GM18868 (cell line): ENCODE measurements at regions not wholly inside any gene's neighbourhood (a gene's known extent, or its start where the extent isn't known, plus 50 kb on each side); places are given as distances from the start of the nearest gene placed in this dataset.

Experiments used
- ATAC-seq: cut with Tn5 transposase; IDR thresholded peaks from one replicate; pipeline ENCODE4 v1.9.1; 2021; ENCODE audit warnings: mild to moderate bottlenecking, moderate library complexity; ENCODE audit not compliant: unreplicated experiment

GRCh38 chr18:60319129-60319528 lies 53.4 kb downstream of the MC4R start:
- no peak for ATAC-seq

GRCh38 chr18:60311676-60312360 lies 60.8 kb downstream of the MC4R start:
- ATAC-seq = no peak

GRCh38 chr18:60295674-60296073 lies 76.9 kb downstream of the MC4R start:
- ATAC-seq = no peak

- ATAC-seq = no peak
Observed at GRCh38 chr18:60292186-60292585, 80.4 kb downstream of the MC4R start.

GRCh38 chr18:60279391-60279790 lies 93.2 kb downstream of the MC4R start:
- ATAC-seq = no peak

- no peak for ATAC-seq
Observed at GRCh38 chr18:60277855-60278480, 94.6 kb downstream of the MC4R start.

GRCh38 chr18:60267391-60268058 lies 105.0 kb downstream of the MC4R start:
- no peak for ATAC-seq

GRCh38 chr18:60266558-60266957 lies 106.0 kb downstream of the MC4R start:
- ATAC-seq = no peak

- no peak for ATAC-seq
Observed at GRCh38 chr18:60259052-60259681, 113.4 kb downstream of the MC4R start.

- ATAC-seq = no peak
Observed at GRCh38 chr18:60249388-60249787, 123.2 kb downstream of the MC4R start.

GRCh38 chr18:60248336-60249330 lies 123.9 kb downstream of the MC4R start:
- ATAC-seq = no peak

GRCh38 chr18:60247103-60247502 lies 125.5 kb downstream of the MC4R start:
- peak; percentile 81 for ATAC-seq

GRCh38 chr18:60246606-60247005 lies 126.0 kb downstream of the MC4R start:
- peak; percentile 82 for ATAC-seq

- no peak for ATAC-seq
Observed at GRCh38 chr18:60245096-60245495, 127.5 kb downstream of the MC4R start.

GRCh38 chr18:60239024-60239710 lies 133.4 kb downstream of the MC4R start:
- peak; percentile 90 for ATAC-seq

- ATAC-seq = no peak
Observed at GRCh38 chr18:60235164-60235563, 137.4 kb downstream of the MC4R start.

- no peak for ATAC-seq
Observed at GRCh38 chr18:60232541-60232940, 140.0 kb downstream of the MC4R start.

- no peak for ATAC-seq
Observed at GRCh38 chr18:60228609-60229595, 143.7 kb downstream of the MC4R start.

- ATAC-seq = no peak
Observed at GRCh38 chr18:60215432-60215831, 157.1 kb downstream of the MC4R start.
